HepG2 (cell line): ENCODE measurements at regions not wholly inside any gene's neighbourhood (a gene's known extent, or its start where the extent isn't known, plus 50 kb on each side); places are given as distances from the start of the nearest gene placed in this dataset.

Experiments used
- ATAC-seq: fragments of 200-7000 bp; cut with Tn5 transposase; 3 replicates; pipeline ENCODE4 v1.9.1; 2020; ENCODE audit warnings: mild to moderate bottlenecking, moderate library complexity
- BruUV-seq: library from RNA; stranded (reverse); fragments of 400-500 nt; replicated peaks from 2 replicates; lab custom pipeline; 2021; lab: Mats Ljungman, UMichigan
- CTCF ChIA-PET: fragments of 300-600 bp; formaldehyde crosslinking; extraction: SDS; loops from one replicate; lab custom pipeline; 2021; ENCODE audit warnings: low total read pairs, inconsistent platforms, low intra/inter-chr PET ratio; lab: Yijun Ruan, JAX
- POLR2A ChIA-PET: fragments of 350-600 bp; sonication (Branson Sonifier 250); formaldehyde crosslinking; loops from one replicate; lab custom pipeline; 2020; ENCODE audit warnings: antibody characterized with exemption, inconsistent platforms; lab: Yijun Ruan, JAX
- DNase-seq: peaks from one replicate; pipeline ENCODE4 v3.0.0-alpha.2; 2015; ENCODE audit warnings: low spot score
- FAIRE-seq: peaks from 3 replicates; lab custom pipeline; 2011; peaks lifted over from hg19 to GRCh38; lab: Jason Lieb, UNC
- H2AFZ ChIP-seq: one replicate; pipeline ENCODE4 v1.6.1; 2011; ENCODE audit warnings: low read length, inconsistent platforms
- H3K27ac ChIP-seq: fragments of 300-600 bp; 3 replicates; pipeline ENCODE4 v1.8.0; 2011; ENCODE audit warnings: mixed run types, mild to moderate bottlenecking, mixed read lengths, low read length, inconsistent platforms; ENCODE audit not compliant: insufficient read depth; ENCODE audit errors: extremely low read length
- H3K27me3 ChIP-seq, 2 experiments: fragments of 200-600 bp in 1 of 2; 2 replicates in 1 of 2; 3 replicates in 1 of 2; pipeline versions ENCODE4 v1.6.0 to v1.8.0; 2011; ENCODE audit warnings: low read length in 2 of 2, mild to moderate bottlenecking in 2 of 2, moderate library complexity in 2 of 2, inconsistent platforms in 1 of 2; ENCODE audit not compliant: insufficient read depth in 2 of 2, control insufficient read depth in 1 of 2
- H3K36me3 ChIP-seq, 2 experiments: fragments of 200-600 bp in 1 of 2; replicated peaks in 1 of 2; 2 replicates in 1 of 2; 3 replicates in 1 of 2; pipeline versions ENCODE4 v1.5.1 to v1.8.0; 2011; ENCODE audit warnings: low read length in 2 of 2, inconsistent platforms in 1 of 2; ENCODE audit not compliant: insufficient read depth in 2 of 2, control insufficient read depth in 1 of 2
- H3K4me1 ChIP-seq: 2 replicates; pipeline ENCODE4 v1.5.1; 2012; ENCODE audit warnings: low read length, inconsistent platforms; ENCODE audit not compliant: insufficient read depth
- H3K4me2 ChIP-seq: 2 replicates; pipeline ENCODE4 v1.6.0; 2011; ENCODE audit warnings: low read depth, low read length, inconsistent platforms
- H3K4me3 ChIP-seq, 3 experiments: fragments of 200-600 bp in 1 of 3; sonication (generic), shearing (Covaris generic) in 1 of 3; replicated peaks in 1 of 3; 2 replicates each; pipeline ENCODE4 v1.5.1; 2011 to 2016; ENCODE audit warnings: low read length in 3 of 3, inconsistent platforms in 2 of 3, low read depth in 2 of 3, mild to moderate bottlenecking in 2 of 3, control low read depth in 1 of 3, mixed read lengths in 1 of 3; ENCODE audit not compliant: insufficient read depth in 1 of 3
- H3K79me2 ChIP-seq: one replicate; pipeline ENCODE4 v1.6.1; 2011; ENCODE audit warnings: low read length, inconsistent platforms; ENCODE audit not compliant: insufficient read depth
- H3K9ac ChIP-seq: 2 replicates; pipeline ENCODE4 v1.6.0; 2011; ENCODE audit warnings: mild to moderate bottlenecking, low read depth, low read length, inconsistent platforms; ENCODE audit not compliant: insufficient read depth
- H3K9me3 ChIP-seq: 2 replicates; pipeline ENCODE4 v1.5.1; 2012; ENCODE audit warnings: mild to moderate bottlenecking, low read length
- H4K20me1 ChIP-seq: 2 replicates; pipeline ENCODE4 v1.6.0; 2011; ENCODE audit warnings: inconsistent platforms, mild to moderate bottlenecking, low read length, moderate library complexity; ENCODE audit not compliant: insufficient read depth
- ARID2 ChIP-seq: sonication (generic); formaldehyde crosslinking; IDR thresholded peaks from 2 replicates; pipeline ENCODE4 v1.8.1; 2022; ENCODE audit warnings: mild to moderate bottlenecking, missing genetic modification reagents, borderline replicate concordance
- CBX2 ChIP-seq, 2 experiments: fragments of 200-600 bp in 1 of 2; sonication (generic); formaldehyde crosslinking in 1 of 2; IDR thresholded peaks; 2 replicates each; pipeline versions ENCODE4 v1.7.0 to v1.8.1; 2018 to 2022; ENCODE audit warnings: low read depth in 2 of 2, low read length in 1 of 2, mild to moderate bottlenecking in 1 of 2, missing genetic modification reagents in 1 of 2
- CEBPZ ChIP-seq: IDR thresholded peaks from 2 replicates; pipeline ENCODE4 v1.6.1; 2012; ENCODE audit warnings: low read length, improper control_type of control experiment
- NBN ChIP-seq: fragments of 450-650 bp; conservative IDR thresholded peaks from 2 replicates; pipeline ENCODE4 v1.6.1; 2017
- PAF1 ChIP-seq: IDR thresholded peaks from 2 replicates; pipeline ENCODE4 v1.6.1; 2016; ENCODE audit warnings: missing genetic modification reagents, missing compliant biosample characterization
- SALL2 ChIP-seq: sonication (generic); formaldehyde crosslinking; IDR thresholded peaks from 2 replicates; pipeline ENCODE4 v1.8.1; 2023; ENCODE audit warnings: mild to moderate bottlenecking, missing genetic modification reagents, inconsistent platforms
- TEAD2 ChIP-seq: sonication (generic); formaldehyde crosslinking; IDR thresholded peaks from 2 replicates; pipeline ENCODE4 v1.9.0; 2021; ENCODE audit warnings: missing genetic modification reagents
- TGIF2 ChIP-seq: IDR thresholded peaks from 2 replicates; pipeline ENCODE4 v1.6.1; 2016; ENCODE audit warnings: control low read depth, missing compliant biosample characterization
- THRA ChIP-seq: sonication (generic); formaldehyde crosslinking; IDR thresholded peaks from 2 replicates; pipeline ENCODE4 v1.4.0; 2020; ENCODE audit warnings: missing genetic modification reagents, borderline replicate concordance
- TIGD3 ChIP-seq: sonication (generic); formaldehyde crosslinking; IDR thresholded peaks from 2 replicates; pipeline ENCODE4 v1.5.1; 2020; ENCODE audit warnings: mild to moderate bottlenecking, missing genetic modification reagents, borderline replicate concordance
- ZBTB1 ChIP-seq: sonication (generic); formaldehyde crosslinking; IDR thresholded peaks from 2 replicates; pipeline ENCODE4 v1.4.0; 2020; ENCODE audit warnings: missing genetic modification reagents, borderline replicate concordance
- ZEB1 ChIP-seq: IDR thresholded peaks from 2 replicates; pipeline ENCODE4 v1.6.1; 2012; ENCODE audit warnings: mild to moderate bottlenecking, low read depth, inconsistent platforms; ENCODE audit not compliant: insufficient replicate concordance
- ZNF143 ChIP-seq: sonication (generic); formaldehyde crosslinking; IDR thresholded peaks from 2 replicates; pipeline ENCODE4 v1.4.0; 2020; ENCODE audit warnings: missing genetic modification reagents
- ZNF260 ChIP-seq: sonication (generic); formaldehyde crosslinking; IDR thresholded peaks from 2 replicates; pipeline ENCODE4 v1.4.0; 2020; ENCODE audit warnings: missing genetic modification reagents, low read depth, mild to moderate bottlenecking, borderline replicate concordance
- ZNF570 ChIP-seq: sonication (generic); formaldehyde crosslinking; IDR thresholded peaks from 2 replicates; pipeline ENCODE4 v1.4.0; 2020; ENCODE audit warnings: mild to moderate bottlenecking, missing genetic modification reagents, borderline replicate concordance
- ZNF766 ChIP-seq: sonication (generic); formaldehyde crosslinking; IDR thresholded peaks from 2 replicates; pipeline ENCODE4 v1.5.0; 2020; ENCODE audit warnings: missing genetic modification reagents, borderline replicate concordance
- ZNF83 ChIP-seq: sonication (generic); formaldehyde crosslinking; IDR thresholded peaks from 2 replicates; pipeline ENCODE4 v1.4.0; 2020; ENCODE audit warnings: missing genetic modification reagents, mild to moderate bottlenecking, borderline replicate concordance
- WGBS: methylation state at CpG from one replicate; pipeline ENCODE4 v1.1.6; 2017; ENCODE audit warnings: low lambda C conversion rate; 5-methylcytosine and 5-hydroxymethylcytosine counted together
- in situ Hi-C: cut with HindIII; loops from 2 replicates; pipeline ENCODE4 v1.10.0; 2017; ENCODE audit warnings: low pct_unique_long_range_greater_than_20kb; ENCODE audit not compliant: extremely low pct_ligation_motif_present
- intact Hi-C: fragments of 100-400 bp; cut with micrococcal nuclease; formaldehyde crosslinking; loops from one replicate; pipeline ENCODE4 v1.10.0; 2022; ENCODE audit not compliant: unreplicated experiment

- TF ChIP-seq THRA (CRISPR knock-in tag) = no peak
- no peak for TF ChIP-seq SALL2
- TF ChIP-seq ZNF143 = no peak
- TF ChIP-seq ZNF766 = no peak
- no peak for TF ChIP-seq CBX2 (IDR thresholded peaks at IDR 0.05; ENCODE audit: low read depth, low read length)
- no peak for TF ChIP-seq CBX2 (CRISPR knock-in tag; IDR thresholded peaks at IDR 0.05; ENCODE audit: low read depth)
- no peak for TF ChIP-seq ZBTB1 (CRISPR knock-in tag)
- TF ChIP-seq TIGD3 (CRISPR knock-in tag) = no peak
- TF ChIP-seq PAF1 = no peak
- TF ChIP-seq NBN = no peak
- TF ChIP-seq, all 625 proteins: peak for 0
Observed at GRCh38 chr10:55353414-55353813, 552.4 kb upstream of the PCDH15 start (continued).

DNA sequence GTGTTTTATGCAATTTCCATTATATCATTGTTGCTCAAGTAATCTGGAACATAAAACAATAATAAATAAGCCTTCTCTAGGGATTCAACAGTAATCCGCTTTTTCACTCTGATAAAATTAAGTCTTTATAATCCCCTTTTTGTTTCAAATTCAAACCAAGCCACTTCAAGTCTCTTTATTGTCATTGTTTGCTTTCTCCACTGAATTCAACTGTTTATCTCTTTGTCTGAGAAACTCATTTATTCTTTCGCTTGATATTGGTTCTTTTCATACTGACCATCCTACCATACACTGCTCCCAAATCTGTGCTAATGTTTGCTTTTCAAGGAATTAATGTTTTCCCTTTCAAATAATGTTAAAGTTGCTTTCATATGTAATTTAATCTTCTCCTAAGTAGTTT is 550.4 kb upstream of the PCDH15 start:
- FAIRE-seq = no peak
- no TSS peak for BruUV-seq
- Histone ChIP-seq H4K20me1 (no peaks in the 10 kb centered on the region), H3K79me2 (no peaks in the 10 kb centered on the region), H3K4me2 (no peak overlapping the region), H2AFZ (no peak overlapping the region), H3K9me3 (no peaks in the 10 kb centered on the region), H3K36me3 (no peaks in the 10 kb centered on the region), H3K27ac (no peak overlapping the region), H3K4me3 (no peak overlapping the region), H3K4me1 (no peaks in the 10 kb centered on the region), H3K27me3 (no peaks in the 10 kb centered on the region), H3K9ac (no peak overlapping the region)
- WGBS = 8% methylated on average over 2 of the region's 2 CpGs
- TF ChIP-seq TGIF2 (CRISPR knock-in tag) (no peak), ARID2 (CRISPR knock-in tag) (no peak), ZNF260 (CRISPR knock-in tag) (no peak), ZNF83 (no peak), TEAD2 (CRISPR knock-in tag) (no peak), CEBPZ (no peak), ZEB1 (no peak), ZNF570 (no peak)
- ATAC-seq = no peak
- ChIA-PET POLR2A (no interaction called here), CTCF (no interaction called here)
- intact Hi-C loops = no loop called here
- DNase-seq = no peak
- in situ Hi-C loops = no loop called here
